Fibroblast of lung (primary cell): ENCODE measurements at regions not wholly inside any gene's neighbourhood (a gene's known extent, or its start where the extent isn't known, plus 50 kb on each side); places are given as distances from the start of the nearest gene placed in this dataset.
A peak's percentile ranks its signal among the peaks of the same experiment; 100 is the strongest.

Source experiments
- DNase-seq, 2 donors: peaks; one replicate each; pipeline versions ENCODE4 v3.0.0 to v3.0.0-alpha.2; 2010; ENCODE audit warnings: low read depth in 2 of 2
- H2AFZ ChIP-seq: 2 replicates; pipeline ENCODE4 v1.5.1; 2012; ENCODE audit warnings: low read length, control low read depth, inconsistent platforms
- H3K27ac ChIP-seq: 2 replicates; pipeline ENCODE4 v1.5.1; 2011; ENCODE audit warnings: low read length, control low read depth; ENCODE audit not compliant: insufficient read depth
- H3K27me3 ChIP-seq: 2 replicates; pipeline ENCODE4 v1.5.1; 2011; ENCODE audit warnings: mild to moderate bottlenecking, low read length; ENCODE audit not compliant: control insufficient read depth, insufficient read depth
- H3K36me3 ChIP-seq: 2 replicates; pipeline ENCODE4 v1.5.1; 2011; ENCODE audit warnings: low read length; ENCODE audit not compliant: control insufficient read depth, insufficient read depth
- H3K4me1 ChIP-seq: 2 replicates; pipeline ENCODE4 v1.5.1; 2011; ENCODE audit warnings: low read length; ENCODE audit not compliant: control insufficient read depth, insufficient read depth; ENCODE audit errors: extremely low read depth
- H3K4me2 ChIP-seq: 2 replicates; pipeline ENCODE4 v1.5.1; 2011; ENCODE audit warnings: low read length, control low read depth; ENCODE audit not compliant: insufficient read depth; ENCODE audit errors: extremely low read depth
- H3K4me3 ChIP-seq, 4 experiments: fragments of 200-600 bp in 1 of 4; sonication (generic) in 1 of 4; replicated peaks in 1 of 4; 2 replicates each; pipeline ENCODE4 v1.5.1; 2011 to 2016; ENCODE audit warnings: low read length in 4 of 4, low read depth in 3 of 4, mild to moderate bottlenecking in 3 of 4, control low read depth in 2 of 4, inconsistent platforms in 1 of 4, mixed read lengths in 1 of 4; ENCODE audit not compliant: insufficient read depth in 1 of 4; ENCODE audit errors: control extremely low read depth in 1 of 4
- H3K79me2 ChIP-seq: 2 replicates; pipeline ENCODE4 v1.5.1; 2012; ENCODE audit warnings: mild to moderate bottlenecking, low read length, inconsistent platforms; ENCODE audit not compliant: control insufficient read depth, insufficient read depth
- H3K9ac ChIP-seq: 2 replicates; pipeline ENCODE4 v1.5.1; 2011; ENCODE audit warnings: mild to moderate bottlenecking, low read length, control low read depth; ENCODE audit not compliant: insufficient read depth
- H3K9me3 ChIP-seq: 2 replicates; pipeline ENCODE4 v1.5.1; 2012; ENCODE audit warnings: low read depth, low read length; ENCODE audit not compliant: control insufficient read depth, insufficient read depth
- H4K20me1 ChIP-seq: 2 replicates; pipeline ENCODE4 v1.5.1; 2011; ENCODE audit warnings: low read length; ENCODE audit not compliant: control insufficient read depth, insufficient read depth; ENCODE audit errors: extremely low read depth
- CTCF ChIP-seq, 2 donors: IDR thresholded peaks in 1 of 2; conservative IDR thresholded peaks in 1 of 2; 1 replicate in 1 of 2; 2 replicates in 1 of 2; pipeline ENCODE4 v1.5.1; 2011 to 2012; ENCODE audit warnings: low read length in 2 of 2, control low read depth in 1 of 2, inconsistent platforms in 1 of 2, low read depth in 1 of 2, mild to moderate bottlenecking in 1 of 2
- EZH2 ChIP-seq: IDR thresholded peaks from 2 replicates; pipeline ENCODE4 v1.5.1; 2012; ENCODE audit warnings: low read length, control low read depth, mild to moderate bottlenecking; ENCODE audit errors: missing control alignments

DNA sequence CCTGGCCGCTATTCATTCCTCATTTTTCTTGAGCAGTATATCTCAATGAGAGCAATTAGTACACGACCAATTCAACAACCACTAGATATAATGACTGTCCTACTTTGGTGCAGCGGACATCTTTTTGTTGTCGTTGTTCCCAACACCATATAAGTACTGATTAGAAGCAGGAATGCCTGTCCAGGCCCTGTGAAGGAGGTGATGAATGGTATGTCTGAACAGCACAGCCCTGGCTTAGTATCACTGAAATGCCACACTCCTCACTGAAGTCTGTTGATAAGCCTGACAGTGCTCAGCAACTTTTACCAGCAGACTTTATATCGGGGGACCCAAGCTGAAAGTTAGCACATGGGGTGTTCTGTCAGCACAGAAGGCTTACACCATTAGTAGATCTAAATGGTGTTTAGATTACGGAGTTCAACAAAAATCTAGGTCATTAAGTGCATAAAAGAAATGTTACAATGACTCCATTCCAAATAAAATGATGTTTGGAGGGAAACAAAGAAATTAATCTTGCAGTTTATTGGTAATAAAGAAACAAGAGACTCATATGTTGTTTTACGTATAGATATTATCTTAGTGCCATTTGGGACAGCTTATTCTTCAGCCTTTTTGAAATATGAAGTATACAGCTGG lies 228.3 kb upstream of the TTC29 start:
- H2AFZ ChIP-seq: no peak overlapping the region
- no peaks in the 10 kb centered on the region for H3K4me1 ChIP-seq
- no peaks in the 10 kb centered on the region for H3K36me3 ChIP-seq
- H3K27ac ChIP-seq: no peak overlapping the region
- no peak overlapping the region for H3K9ac ChIP-seq
- no peak overlapping the region for H3K4me3 ChIP-seq
- H3K4me2 ChIP-seq: no peak overlapping the region
- H3K27me3 ChIP-seq: no peaks in the 10 kb centered on the region
- no peak for DNase-seq
- TF ChIP-seq EZH2 (no peak), CTCF (conservative IDR thresholded peaks at IDR 0.05 in 1 of 2, IDR thresholded peaks at IDR 0.05 in 1 of 2; ENCODE audit: low read depth in 1 of 2, low read length in 2 of 2) (no peak)
- no peaks in the 10 kb centered on the region for H4K20me1 ChIP-seq
- no peaks in the 10 kb centered on the region for H3K9me3 ChIP-seq
- no peaks in the 10 kb centered on the region for H3K79me2 ChIP-seq

- H3K4me1 ChIP-seq: no peaks in the 10 kb centered on the region
- no peak overlapping the region for H2AFZ ChIP-seq
- H3K4me3 ChIP-seq: no peak overlapping the region
- H3K27ac ChIP-seq: no peak overlapping the region
- H3K79me2 ChIP-seq: no peaks in the 10 kb centered on the region
- no peaks in the 10 kb centered on the region for H3K9me3 ChIP-seq
- H3K36me3 ChIP-seq: no peaks in the 10 kb centered on the region
- DNase-seq: peak in 1 of 2 donors; percentile 27
- no peak overlapping the region for H3K4me2 ChIP-seq
- H3K27me3 ChIP-seq: no peaks in the 10 kb centered on the region
- no peaks in the 10 kb centered on the region for H4K20me1 ChIP-seq
- TF ChIP-seq EZH2: no peak
- no peak for TF ChIP-seq CTCF (conservative IDR thresholded peaks at IDR 0.05 in 1 of 2, IDR thresholded peaks at IDR 0.05 in 1 of 2; ENCODE audit: low read depth in 1 of 2, low read length in 2 of 2)
- H3K9ac ChIP-seq: no peak overlapping the region
These were observed 228.9 kb upstream of the TTC29 start for GRCh38 chr4:147174591-147174990.

DNA sequence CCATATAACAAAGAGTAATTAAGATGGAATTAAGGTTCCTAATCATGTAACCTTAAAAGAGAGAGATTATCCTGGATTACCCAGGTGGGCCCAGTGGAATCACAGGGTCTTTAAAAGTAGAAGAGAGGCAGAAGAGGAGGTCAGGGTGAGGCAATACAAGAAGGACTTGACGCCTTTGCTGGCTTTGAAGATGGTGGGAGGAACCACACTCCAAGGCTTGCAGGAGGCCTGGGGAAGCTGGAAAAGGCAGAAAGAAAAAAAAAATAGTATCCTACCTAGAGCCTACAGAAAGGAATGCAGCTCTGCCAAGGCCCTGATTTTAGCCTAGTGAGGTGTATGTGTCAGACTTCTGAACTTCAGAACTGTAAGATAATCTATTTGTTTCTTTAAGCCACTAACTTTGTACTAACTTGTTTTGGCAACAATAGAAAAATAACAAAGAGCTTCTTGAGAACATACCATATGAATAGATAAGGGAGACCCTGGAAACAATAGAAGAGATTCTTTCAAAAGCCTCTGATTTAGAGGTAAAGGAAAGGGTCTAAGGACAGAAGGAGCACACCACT lies 229.9 kb upstream of the TTC29 start:
- DNase-seq: no peak
- TF ChIP-seq EZH2: no peak
- TF ChIP-seq CTCF (conservative IDR thresholded peaks at IDR 0.05 in 1 of 2, IDR thresholded peaks at IDR 0.05 in 1 of 2; ENCODE audit: low read depth in 1 of 2, low read length in 2 of 2): no peak
- Histone ChIP-seq H3K79me2 (no peaks in the 10 kb centered on the region), H3K4me2 (no peak overlapping the region), H3K4me1 (no peaks in the 10 kb centered on the region), H3K9me3 (no peaks in the 10 kb centered on the region), H2AFZ (no peak overlapping the region), H3K27ac (no peak overlapping the region), H3K4me3 (no peak overlapping the region), H3K27me3 (no peaks in the 10 kb centered on the region), H4K20me1 (no peaks in the 10 kb centered on the region), H3K36me3 (no peaks in the 10 kb centered on the region), H3K9ac (no peak overlapping the region)
